HUDEP-2 (cell line): ENCODE measurements at regions not wholly inside any gene's neighbourhood (a gene's known extent, or its start where the extent isn't known, plus 50 kb on each side); places are given as distances from the start of the nearest gene placed in this dataset.
A peak's percentile ranks its signal among the peaks of the same experiment; 100 is the strongest.
"Not testable (repeated sequence)": the region's sequence is repeated elsewhere in the genome, so short reads cannot be mapped to it uniquely, and the experiment has no call there.

Experiments used
- DNase-seq, 76 experiments: peaks; one replicate each; lab custom pipeline; 2025; ENCODE audit not compliant: unreplicated experiment in 76 of 76; lab: John Stamatoyannopoulos, UW

DNA sequence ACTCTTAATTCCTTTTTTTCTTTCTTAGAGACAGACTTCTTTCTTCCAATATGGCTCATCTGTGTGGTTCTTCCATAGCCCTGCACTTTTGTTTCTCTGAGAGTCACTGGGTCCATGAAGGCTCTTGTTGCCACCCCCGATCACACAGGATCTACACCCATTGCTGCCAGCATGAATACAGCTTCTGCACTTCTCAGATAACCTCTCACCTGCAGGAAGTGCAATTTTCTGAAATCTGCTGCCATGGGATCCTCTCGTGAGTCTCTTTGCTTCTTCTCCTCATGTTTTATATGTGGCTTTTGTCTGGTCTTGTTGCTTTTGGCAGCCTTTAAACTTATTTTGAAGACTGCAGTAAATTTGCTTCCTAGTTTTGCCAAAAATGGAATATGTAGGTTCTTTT lies 171.2 kb downstream of the TMEM167A start:
- no peak for DNase-seq

DNA sequence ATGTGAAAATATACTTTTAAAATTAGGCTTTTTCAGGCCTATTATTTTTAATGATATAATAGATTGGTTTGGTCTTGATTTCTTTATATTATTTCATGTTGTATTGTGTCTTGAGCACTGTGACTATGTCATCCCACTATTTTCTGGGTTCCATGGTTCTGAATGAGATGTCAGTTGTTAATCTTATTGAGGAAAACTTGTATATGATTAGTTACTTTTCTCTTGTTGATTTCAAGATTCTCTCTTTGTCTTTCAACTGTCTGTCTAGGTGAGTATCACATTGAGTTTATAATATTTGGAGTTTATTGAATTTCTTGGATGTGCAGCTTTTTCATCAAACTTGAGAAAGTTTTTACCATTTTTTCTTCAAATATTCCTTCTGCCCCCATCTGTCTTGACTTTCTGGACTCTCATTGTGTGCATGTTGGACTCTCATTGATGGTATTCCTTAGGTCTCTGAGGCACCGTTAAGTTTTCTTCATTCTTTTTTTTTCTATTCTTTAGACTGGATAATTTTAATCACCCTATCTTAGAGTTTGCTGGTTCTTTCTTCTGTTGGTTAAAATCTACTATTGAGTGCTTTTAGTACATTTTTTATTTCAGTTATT lies 175.8 kb downstream of the TMEM167A start:
- no peak for DNase-seq

DNA sequence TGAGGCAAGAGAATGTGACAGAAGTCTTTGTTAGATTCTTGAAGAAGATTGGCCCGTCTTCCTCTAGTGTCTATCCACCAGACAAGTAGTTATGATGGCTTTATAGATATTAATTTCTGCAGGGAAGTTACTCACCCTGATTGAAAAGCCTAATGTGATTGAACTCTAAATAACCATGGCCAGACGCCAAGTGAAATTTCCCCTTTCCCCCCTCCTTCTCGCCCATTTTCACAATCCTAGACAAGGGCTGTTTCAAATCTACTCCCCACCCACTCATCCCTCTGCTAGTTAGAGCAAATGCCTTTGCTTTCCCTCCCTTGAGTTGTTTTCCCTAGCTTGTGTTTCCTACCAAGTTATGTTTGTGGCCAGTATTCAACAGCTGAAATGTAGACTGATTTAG lies 182.5 kb downstream of the TMEM167A start:
- no peak for DNase-seq

GRCh38 chr5:82889088-82889487 lies 188.1 kb downstream of the TMEM167A start:
- DNase-seq = no peak

- no peak for DNase-seq
These were observed 190.3 kb downstream of the TMEM167A start for GRCh38 chr5:82886911-82887310.

- DNase-seq = peak in 4 of 76 experiments; percentile 1 to 8 (median 2)
These were observed 191.4 kb downstream of the TMEM167A start for GRCh38 chr5:82885627-82886389.

GRCh38 chr5:82884821-82885471 lies 192.2 kb downstream of the TMEM167A start:
- DNase-seq = no peak

- no peak for DNase-seq
These were observed 194.9 kb downstream of the TMEM167A start for GRCh38 chr5:82882316-82882715.

- no peak for DNase-seq
These were observed 195.5 kb downstream of the TMEM167A start for GRCh38 chr5:82881571-82882174.

DNA sequence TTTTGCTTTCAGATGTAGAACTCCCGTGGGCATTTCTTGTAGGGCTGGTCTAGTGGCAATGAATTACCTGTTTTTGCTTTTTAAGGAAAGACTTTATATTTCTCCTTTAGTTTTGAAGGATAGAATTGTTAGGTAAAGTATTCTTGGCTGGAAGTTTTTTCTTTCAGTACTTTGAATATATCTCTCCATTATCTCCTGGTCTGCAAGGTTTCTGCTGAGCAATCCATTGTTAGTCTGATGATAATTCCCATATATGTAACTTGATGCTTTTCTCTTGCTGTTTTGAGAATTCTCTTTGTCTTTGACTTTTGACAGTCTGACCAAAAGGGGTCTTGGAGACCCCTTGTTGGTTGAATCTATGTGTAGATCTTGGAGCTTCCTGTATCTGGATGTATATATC lies 198.1 kb downstream of the TMEM167A start:
- no peak for DNase-seq

DNA sequence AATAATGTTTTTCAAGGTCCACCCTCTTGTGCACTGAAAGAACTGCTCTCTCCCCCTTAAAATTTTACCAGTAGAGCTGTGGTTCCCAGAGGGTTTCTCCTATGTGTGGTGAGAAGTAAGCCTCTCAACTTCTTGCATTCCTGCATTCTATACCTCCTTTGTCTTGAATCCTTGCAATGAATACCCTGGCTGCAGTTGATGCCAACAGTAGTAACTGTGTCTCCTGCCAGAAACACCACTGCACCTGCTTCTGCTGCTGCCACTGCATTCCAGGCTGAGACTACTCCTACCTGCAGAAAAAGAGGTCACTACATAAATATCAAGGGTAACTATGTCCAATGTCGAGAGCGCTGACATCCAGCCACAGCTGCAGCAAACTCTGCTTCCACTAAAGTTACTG lies 203.7 kb downstream of the TMEM167A start:
- no peak for DNase-seq

DNA sequence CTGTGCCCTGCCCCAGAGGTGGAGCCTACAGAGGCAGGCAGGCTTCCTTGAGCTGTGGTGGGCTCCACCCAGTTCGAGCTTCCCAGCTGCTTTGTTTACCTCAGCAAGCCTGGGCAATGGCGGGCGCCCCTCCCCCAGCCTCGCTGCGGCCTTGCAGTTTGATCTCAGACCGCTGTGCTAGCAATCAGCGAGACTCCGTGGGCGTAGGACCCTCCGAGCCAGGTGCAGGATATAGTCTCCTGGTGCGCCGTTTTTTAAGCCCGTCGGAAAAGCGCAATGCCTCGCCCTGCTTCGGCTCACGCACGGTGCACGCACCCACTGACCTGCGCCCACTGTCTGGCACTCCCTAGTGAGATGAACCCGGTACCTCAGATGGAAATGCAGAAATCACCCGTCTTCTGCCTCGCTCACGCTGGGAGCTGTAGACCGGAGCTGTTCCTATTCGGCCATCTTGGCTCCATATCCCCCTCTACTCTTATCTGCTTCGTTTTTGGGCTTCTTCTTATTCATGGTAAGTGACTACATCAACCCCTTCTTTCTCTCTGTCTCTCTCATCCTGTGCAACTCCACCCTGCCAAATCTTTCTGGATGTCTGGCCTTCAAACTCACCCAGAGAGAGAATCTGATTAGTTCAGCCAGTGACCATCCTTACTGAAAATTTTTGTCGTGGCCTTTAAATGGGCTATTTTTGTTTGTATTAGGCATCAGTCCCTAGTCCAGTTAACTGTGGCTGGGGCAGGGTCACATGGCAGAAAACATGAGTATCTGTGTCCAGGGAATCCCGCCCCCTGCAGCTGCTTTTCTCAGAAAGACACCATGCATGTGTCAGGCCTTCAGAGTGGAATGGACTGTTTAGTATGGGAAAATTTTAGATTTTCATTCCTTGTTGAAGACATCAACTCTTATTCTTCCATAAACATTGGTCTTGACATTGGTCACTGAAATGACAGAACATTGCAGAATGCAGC lies 204.6 kb downstream of the TMEM167A start:
- not testable (repeated sequence) for DNase-seq

- DNase-seq = no peak
These were observed 211.6 kb downstream of the TMEM167A start for GRCh38 chr5:82865625-82866024.

- DNase-seq = no peak
These were observed 213.9 kb downstream of the TMEM167A start for GRCh38 chr5:82863266-82863665.

GRCh38 chr5:82862711-82863110 lies 214.5 kb downstream of the TMEM167A start:
- DNase-seq = no peak

DNA sequence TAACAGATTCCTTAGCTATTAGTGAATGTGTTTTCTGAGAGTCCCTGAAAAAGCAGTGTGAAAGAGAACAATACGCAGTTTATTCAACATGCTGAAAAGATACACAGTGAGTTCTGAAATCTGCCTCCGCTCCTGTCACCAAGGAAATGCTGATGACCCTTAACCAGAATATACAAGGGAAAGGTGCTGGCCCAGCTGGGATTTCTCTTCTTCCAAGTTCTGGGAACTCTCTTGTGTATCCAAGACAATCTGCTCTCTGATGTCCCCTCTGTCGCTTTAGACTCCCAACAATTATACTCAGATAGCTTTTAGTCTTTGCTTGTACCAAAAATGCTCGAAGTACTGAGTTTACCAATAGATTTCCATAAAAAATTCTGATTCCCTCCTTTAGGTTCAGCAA lies 214.9 kb downstream of the TMEM167A start:
- DNase-seq = no peak

- DNase-seq = no peak
These were observed 215.5 kb downstream of the TMEM167A start for GRCh38 chr5:82861701-82862100.

DNA sequence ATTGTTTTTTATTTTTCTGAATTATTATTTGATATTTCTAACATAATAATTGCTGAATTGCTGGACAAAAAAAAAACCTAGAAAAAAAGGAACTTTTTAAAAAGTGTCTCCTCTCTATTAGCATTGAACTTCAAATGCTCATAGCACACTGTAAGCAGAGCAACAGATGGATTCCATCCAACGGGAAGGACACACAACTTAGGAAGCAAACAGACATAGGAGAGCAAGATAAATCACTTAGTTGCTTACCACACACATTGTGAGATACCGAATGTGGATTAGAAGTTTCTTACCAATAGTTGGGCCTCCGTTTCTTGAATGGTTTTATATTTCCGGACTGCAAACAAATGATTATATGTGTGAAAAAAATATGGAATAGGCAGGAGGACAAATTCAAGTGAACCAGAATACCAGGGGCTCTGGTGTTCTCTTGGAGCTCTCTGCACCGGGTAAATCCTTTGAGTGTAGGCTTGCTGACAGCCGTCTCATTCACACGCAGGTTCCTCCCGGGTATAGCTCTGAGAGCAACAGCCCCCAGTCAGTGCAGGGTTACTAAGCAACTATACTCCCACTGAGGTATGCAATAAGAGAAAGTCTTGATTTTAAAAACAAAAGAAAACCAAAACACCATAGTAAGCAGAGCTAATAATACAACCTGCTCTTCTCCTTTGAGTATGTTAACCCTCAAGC lies 217.6 kb downstream of the TMEM167A start:
- DNase-seq = no peak

- DNase-seq = no peak
These were observed 218.8 kb downstream of the TMEM167A start for GRCh38 chr5:82858151-82859025.
